SK-N-SH (cell line): ENCODE measurements at regions not wholly inside any gene's neighbourhood (a gene's known extent, or its start where the extent isn't known, plus 50 kb on each side); places are given as distances from the start of the nearest gene placed in this dataset.

Source experiments
- CTCF ChIA-PET: fragments of 300-600, 350-600 bp; formaldehyde crosslinking; extraction: SDS; loops from one replicate; lab custom pipeline; 2021; lab: Yijun Ruan, JAX
- POLR2A ChIA-PET: fragments of 350-600 bp; sonication (Branson Sonifier 250); formaldehyde crosslinking; extraction: SDS; loops from one replicate; lab custom pipeline; 2020; ENCODE audit warnings: antibody characterized with exemption, inconsistent platforms; lab: Yijun Ruan, JAX
- DNase-seq: peaks from one replicate; pipeline ENCODE4 v3.0.0; 2012
- H2AFZ ChIP-seq: fragments of 200-600 bp; sonication (generic); 2 replicates; pipeline ENCODE4 v1.8.1; 2016; ENCODE audit warnings: antibody characterized with exemption, mild to moderate bottlenecking, low read depth
- H3F3A ChIP-seq: fragments of 200-600 bp; sonication (generic); replicated peaks from 2 replicates; pipeline ENCODE3; 2016; ENCODE audit warnings: antibody characterized with exemption, mild to moderate bottlenecking; ENCODE audit not compliant: insufficient read depth
- H3K27ac ChIP-seq, 2 experiments: fragments of 200-500 bp in 1 of 2; fragments of 200-600 bp in 1 of 2; sonication (Bioruptor generic) in 1 of 2; sonication (generic), shearing (Covaris generic) in 1 of 2; 2 replicates each; pipeline versions ENCODE4 v1.5.1 to v1.6.1; 2014 to 2016; ENCODE audit warnings: low read depth in 2 of 2, inconsistent platforms in 1 of 2, low read length in 1 of 2, mild to moderate bottlenecking in 1 of 2, mixed read lengths in 1 of 2
- H3K27me3 ChIP-seq: fragments of 200-600 bp; sonication (generic), shearing (Covaris generic); 2 replicates; pipeline ENCODE4 v1.6.1; 2016; ENCODE audit warnings: mixed run types; ENCODE audit not compliant: insufficient read depth
- H3K36me3 ChIP-seq, 2 experiments: fragments of 200-500 bp in 1 of 2; fragments of 200-600 bp in 1 of 2; sonication (Bioruptor generic) in 1 of 2; sonication (generic) in 1 of 2; replicated peaks in 1 of 2; 2 replicates each; pipeline versions ENCODE3 to v1.5.1; 2014 to 2016; ENCODE audit warnings: low read length in 1 of 2, mild to moderate bottlenecking in 1 of 2; ENCODE audit not compliant: insufficient read depth in 2 of 2, control insufficient read depth in 1 of 2
- H3K4me1 ChIP-seq, 2 experiments: fragments of 200-500 bp in 1 of 2; fragments of 200-600 bp in 1 of 2; sonication (Bioruptor generic) in 1 of 2; sonication (generic), shearing (Covaris generic) in 1 of 2; 2 replicates each; pipeline versions ENCODE4 v1.5.1 to v1.6.1; 2014 to 2016; ENCODE audit warnings: low read depth in 1 of 2, low read length in 1 of 2, mixed run types in 1 of 2; ENCODE audit not compliant: insufficient read depth in 2 of 2, control insufficient read depth in 1 of 2
- H3K4me2 ChIP-seq: fragments of 200-600 bp; sonication (generic), shearing (Covaris generic); 2 replicates; pipeline ENCODE4 v1.6.1; 2017; ENCODE audit warnings: mixed run types
- H3K4me3 ChIP-seq, 2 experiments: fragments of 200-500 bp in 1 of 2; fragments of 200-600 bp in 1 of 2; sonication (Bioruptor generic) in 1 of 2; sonication (generic), shearing (Covaris generic) in 1 of 2; 2 replicates each; pipeline versions ENCODE4 v1.5.1 to v1.8.1; 2014 to 2016; ENCODE audit warnings: low read depth in 2 of 2, inconsistent platforms in 1 of 2, low read length in 1 of 2, mild to moderate bottlenecking in 1 of 2, mixed read lengths in 1 of 2, moderate library complexity in 1 of 2
- H3K79me2 ChIP-seq: fragments of 200-600 bp; sonication (generic); 2 replicates; pipeline ENCODE4 v1.8.1; 2017; ENCODE audit warnings: mild to moderate bottlenecking; ENCODE audit not compliant: insufficient read depth
- H3K9ac ChIP-seq: fragments of 200-600 bp; sonication (generic); 2 replicates; pipeline ENCODE4 v1.6.1; 2017; ENCODE audit warnings: mixed run types
- H3K9me2 ChIP-seq: fragments of 200-600 bp; sonication (generic); 2 replicates; pipeline ENCODE4 v1.6.1; 2017; ENCODE audit warnings: mixed run types
- H3K9me3 ChIP-seq: fragments of 200-600 bp; sonication (generic); 2 replicates; pipeline ENCODE4 v1.6.1; 2017; ENCODE audit warnings: mixed run types, mild to moderate bottlenecking, moderate library complexity
- H4K20me1 ChIP-seq: fragments of 200-600 bp; sonication (generic); 2 replicates; pipeline ENCODE4 v1.6.1; 2017; ENCODE audit warnings: mild to moderate bottlenecking, mixed run types; ENCODE audit not compliant: insufficient read depth
- EP300 ChIP-seq, 2 experiments: IDR thresholded peaks; 2 replicates each; pipeline versions ENCODE4 v1.4.0 to v1.6.1; 2012; ENCODE audit warnings: borderline replicate concordance in 1 of 2, low read depth in 1 of 2, low read length in 1 of 2
- FOSL2 ChIP-seq: IDR thresholded peaks from 2 replicates; pipeline ENCODE4 v1.4.0; 2012; ENCODE audit warnings: low read depth, mild to moderate bottlenecking, moderate library complexity, borderline replicate concordance
- GABPA ChIP-seq: IDR thresholded peaks from 2 replicates; pipeline ENCODE4 v1.4.0; 2012; ENCODE audit warnings: low read depth, mild to moderate bottlenecking
- NFIC ChIP-seq: IDR thresholded peaks from 2 replicates; pipeline ENCODE4 v1.4.0; 2012; ENCODE audit warnings: borderline replicate concordance
- NRF1 ChIP-seq: IDR thresholded peaks from 2 replicates; pipeline ENCODE4 v1.6.1; 2012; ENCODE audit warnings: low read depth, mild to moderate bottlenecking, low read length
- RAD21 ChIP-seq: IDR thresholded peaks from 2 replicates; pipeline ENCODE4 v1.6.1; 2012; ENCODE audit warnings: mild to moderate bottlenecking, low read length
- SIN3A ChIP-seq: IDR thresholded peaks from 2 replicates; pipeline ENCODE4 v1.6.1; 2012; ENCODE audit warnings: low read depth, mild to moderate bottlenecking, low read length, moderate library complexity, borderline replicate concordance
- SMC3 ChIP-seq: IDR thresholded peaks from 2 replicates; pipeline ENCODE4 v1.6.1; 2012; ENCODE audit warnings: low read depth, low read length, improper control_type of control experiment
- TAF1 ChIP-seq: IDR thresholded peaks from 2 replicates; pipeline ENCODE4 v1.6.1; 2012; ENCODE audit warnings: low read depth, mild to moderate bottlenecking, low read length, moderate library complexity, borderline replicate concordance
- TEAD4 ChIP-seq: IDR thresholded peaks from 2 replicates; pipeline ENCODE4 v1.4.0; 2012; ENCODE audit warnings: mild to moderate bottlenecking, borderline replicate concordance; ENCODE audit not compliant: insufficient read depth
- USF1 ChIP-seq: IDR thresholded peaks from 2 replicates; pipeline ENCODE4 v1.4.0; 2012; ENCODE audit warnings: low read depth, borderline replicate concordance
- YY1 ChIP-seq: IDR thresholded peaks from 2 replicates; pipeline ENCODE4 v1.4.0; 2012; ENCODE audit warnings: low read depth, mild to moderate bottlenecking
- WGBS: methylation state at CpG from one replicate; pipeline ENCODE4 v1.1.6; 2017; ENCODE audit warnings: low lambda C conversion rate; 5-methylcytosine and 5-hydroxymethylcytosine counted together
- TF ChIP-seq, protein P1 (sequence below): fragments of 150-350 bp; IDR thresholded peaks from 2 replicates; pipeline ENCODE4 v1.6.1; 2016; ENCODE audit warnings: mild to moderate bottlenecking, low read depth, low read length
- TF ChIP-seq, protein P2 (sequence below): IDR thresholded peaks from 2 replicates; pipeline ENCODE4 v1.6.1; 2012; ENCODE audit warnings: mild to moderate bottlenecking, low read depth, low read length, moderate library complexity

DNA sequence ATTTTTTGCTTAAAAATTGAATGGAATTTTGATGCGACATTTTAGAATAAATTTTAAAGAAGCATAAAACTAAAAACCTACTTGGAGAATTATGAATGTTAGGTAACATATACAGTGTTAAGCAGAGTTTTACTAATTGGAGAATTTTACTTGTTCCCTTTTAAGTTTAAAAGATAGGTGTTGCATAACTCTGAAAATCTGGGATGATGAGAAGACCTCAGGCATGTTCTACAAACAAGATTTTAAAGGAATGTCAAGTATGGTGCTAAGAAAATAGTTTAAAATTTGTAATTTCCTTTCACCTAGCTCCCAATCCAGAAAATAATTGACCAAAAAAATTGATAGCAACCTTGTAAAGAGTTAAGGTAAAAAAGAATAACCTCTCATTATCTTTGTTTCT is 135.8 kb downstream of the RFC3 start:
- Histone ChIP-seq H3K36me3 (no peaks in the 10 kb centered on the region), H2AFZ (no peak overlapping the region), H3K4me1 (peaks cover 0 to 5% of the 10 kb centered on the region in 2 experiments; a peak in 3 of 4 replicates), H3K27me3 (no peaks in the 10 kb centered on the region), H3K4me2 (no peak overlapping the region), H3K4me3 (no peak overlapping the region), H3K9me2 (no peaks in the 10 kb centered on the region), H3F3A (peaks cover 11% of the 10 kb centered on the region), H4K20me1 (no peaks in the 10 kb centered on the region), H3K9me3 (no peaks in the 10 kb centered on the region), H3K9ac (no peak overlapping the region), H3K79me2 (no peaks in the 10 kb centered on the region), H3K27ac (peak overlapping the region in 1 of 2 experiments; percentile 43; a peak in 2 of 4 replicates)
- ChIA-PET POLR2A (no interaction called here), CTCF (no interaction called here)
- 94% methylated on average over 1 of the region's 1 CpG for WGBS
- DNase-seq, result no peak
- TF ChIP-seq EP300 (IDR thresholded peaks at IDR 0.05; ENCODE audit: borderline replicate concordance in 1 of 2, low read depth in 1 of 2, low read length in 1 of 2) (no peak), NFIC (no peak), RAD21 (no peak), SIN3A (no peak), NRF1 (no peak), SMC3 (no peak), YY1 (no peak), TEAD4 (no peak), USF1 (no peak), TAF1 (no peak), GABPA (no peak), FOSL2 (no peak)
- TF ChIP-seq, protein P1, sequence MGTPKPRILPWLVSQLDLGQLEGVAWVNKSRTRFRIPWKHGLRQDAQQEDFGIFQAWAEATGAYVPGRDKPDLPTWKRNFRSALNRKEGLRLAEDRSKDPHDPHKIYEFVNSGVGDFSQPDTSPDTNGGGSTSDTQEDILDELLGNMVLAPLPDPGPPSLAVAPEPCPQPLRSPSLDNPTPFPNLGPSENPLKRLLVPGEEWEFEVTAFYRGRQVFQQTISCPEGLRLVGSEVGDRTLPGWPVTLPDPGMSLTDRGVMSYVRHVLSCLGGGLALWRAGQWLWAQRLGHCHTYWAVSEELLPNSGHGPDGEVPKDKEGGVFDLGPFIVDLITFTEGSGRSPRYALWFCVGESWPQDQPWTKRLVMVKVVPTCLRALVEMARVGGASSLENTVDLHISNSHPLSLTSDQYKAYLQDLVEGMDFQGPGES, result no peak
- TF ChIP-seq, protein P2, sequence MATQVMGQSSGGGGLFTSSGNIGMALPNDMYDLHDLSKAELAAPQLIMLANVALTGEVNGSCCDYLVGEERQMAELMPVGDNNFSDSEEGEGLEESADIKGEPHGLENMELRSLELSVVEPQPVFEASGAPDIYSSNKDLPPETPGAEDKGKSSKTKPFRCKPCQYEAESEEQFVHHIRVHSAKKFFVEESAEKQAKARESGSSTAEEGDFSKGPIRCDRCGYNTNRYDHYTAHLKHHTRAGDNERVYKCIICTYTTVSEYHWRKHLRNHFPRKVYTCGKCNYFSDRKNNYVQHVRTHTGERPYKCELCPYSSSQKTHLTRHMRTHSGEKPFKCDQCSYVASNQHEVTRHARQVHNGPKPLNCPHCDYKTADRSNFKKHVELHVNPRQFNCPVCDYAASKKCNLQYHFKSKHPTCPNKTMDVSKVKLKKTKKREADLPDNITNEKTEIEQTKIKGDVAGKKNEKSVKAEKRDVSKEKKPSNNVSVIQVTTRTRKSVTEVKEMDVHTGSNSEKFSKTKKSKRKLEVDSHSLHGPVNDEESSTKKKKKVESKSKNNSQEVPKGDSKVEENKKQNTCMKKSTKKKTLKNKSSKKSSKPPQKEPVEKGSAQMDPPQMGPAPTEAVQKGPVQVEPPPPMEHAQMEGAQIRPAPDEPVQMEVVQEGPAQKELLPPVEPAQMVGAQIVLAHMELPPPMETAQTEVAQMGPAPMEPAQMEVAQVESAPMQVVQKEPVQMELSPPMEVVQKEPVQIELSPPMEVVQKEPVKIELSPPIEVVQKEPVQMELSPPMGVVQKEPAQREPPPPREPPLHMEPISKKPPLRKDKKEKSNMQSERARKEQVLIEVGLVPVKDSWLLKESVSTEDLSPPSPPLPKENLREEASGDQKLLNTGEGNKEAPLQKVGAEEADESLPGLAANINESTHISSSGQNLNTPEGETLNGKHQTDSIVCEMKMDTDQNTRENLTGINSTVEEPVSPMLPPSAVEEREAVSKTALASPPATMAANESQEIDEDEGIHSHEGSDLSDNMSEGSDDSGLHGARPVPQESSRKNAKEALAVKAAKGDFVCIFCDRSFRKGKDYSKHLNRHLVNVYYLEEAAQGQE, result no peak
